ENCODE measurements at regions not wholly inside any gene's neighbourhood (a gene's known extent, or its start where the extent isn't known, plus 50 kb on each side); places are given as distances from the start of the nearest gene placed in this dataset.

- intact Hi-C loops (cut with micrococcal nuclease) = no loop called here
- Mint-ChIP-seq H3K4me3 (no peak overlapping the region), H3K9me3 (peaks cover 4% of the 10 kb centered on the region), H3K27ac (no peak overlapping the region), H3K4me1 (ENCODE audit: low read depth) (peaks cover 15% of the 10 kb centered on the region), H3K27me3 (no peaks in the 10 kb centered on the region), H3K36me3 (ENCODE audit: low read depth) (no peaks in the 10 kb centered on the region)
- ChIA-PET CTCF (interaction anchor here (1.4 kb wide), 1 partner anchor 212 kb away, joined by 4 read pairs; no protein-coding TSS in a partner anchor), POLR2A (no interaction called here)
- DNase-seq (no peak), ATAC-seq (no peak)
- TF ChIP-seq CTCF (IDR thresholded peaks at IDR 0.05) = no peak
Observed at GRCh38 chr9:93894691-93895079, 60.5 kb downstream of the BARX1 start.

GRCh38 chr9:93893899-93894690 lies 61.1 kb downstream of the BARX1 start:
- no peak overlapping the region for H3K4me3 Mint-ChIP-seq
- no peak for ATAC-seq
- TF ChIP-seq CTCF (IDR thresholded peaks at IDR 0.05) = no peak
- intact Hi-C loops (cut with micrococcal nuclease) = no loop called here
- ChIA-PET POLR2A (no interaction called here), CTCF (interaction anchor here (1.4 kb wide), 1 partner anchor 212 kb away, joined by 4 read pairs; no protein-coding TSS in a partner anchor)
- no peak for DNase-seq
- peaks cover 4% of the 10 kb centered on the region for H3K9me3 Mint-ChIP-seq
- peaks cover 15% of the 10 kb centered on the region for H3K4me1 Mint-ChIP-seq (ENCODE audit: low read depth)
- H3K27ac Mint-ChIP-seq = no peak overlapping the region
- no peaks in the 10 kb centered on the region for H3K36me3 Mint-ChIP-seq (ENCODE audit: low read depth)
- H3K27me3 Mint-ChIP-seq = no peaks in the 10 kb centered on the region

GRCh38 chr9:93893194-93893593 lies 62.0 kb downstream of the BARX1 start:
- intact Hi-C loops (cut with micrococcal nuclease) = no loop called here
- Mint-ChIP-seq H3K27me3 (no peaks in the 10 kb centered on the region), H3K27ac (no peak overlapping the region), H3K9me3 (peaks cover 4% of the 10 kb centered on the region), H3K4me3 (no peak overlapping the region), H3K4me1 (ENCODE audit: low read depth) (peaks cover 8% of the 10 kb centered on the region), H3K36me3 (ENCODE audit: low read depth) (no peaks in the 10 kb centered on the region)
- TF ChIP-seq CTCF (IDR thresholded peaks at IDR 0.05) = no peak
- no peak for DNase-seq
- CTCF ChIA-PET = no interaction called here
- no peak for ATAC-seq
- POLR2A ChIA-PET = no interaction called here

GRCh38 chr9:93892748-93893147 lies 62.4 kb downstream of the BARX1 start:
- no peak for DNase-seq
- peaks cover 4% of the 10 kb centered on the region for H3K4me1 Mint-ChIP-seq (ENCODE audit: low read depth)
- ChIA-PET POLR2A (no interaction called here), CTCF (no interaction called here)
- intact Hi-C loops (cut with micrococcal nuclease) = no loop called here
- no peak overlapping the region for H3K4me3 Mint-ChIP-seq
- TF ChIP-seq CTCF (IDR thresholded peaks at IDR 0.05) = no peak
- H3K27ac Mint-ChIP-seq = no peak overlapping the region
- peaks cover 4% of the 10 kb centered on the region for H3K9me3 Mint-ChIP-seq
- no peaks in the 10 kb centered on the region for H3K27me3 Mint-ChIP-seq
- no peaks in the 10 kb centered on the region for H3K36me3 Mint-ChIP-seq (ENCODE audit: low read depth)
- ATAC-seq = no peak

DNA sequence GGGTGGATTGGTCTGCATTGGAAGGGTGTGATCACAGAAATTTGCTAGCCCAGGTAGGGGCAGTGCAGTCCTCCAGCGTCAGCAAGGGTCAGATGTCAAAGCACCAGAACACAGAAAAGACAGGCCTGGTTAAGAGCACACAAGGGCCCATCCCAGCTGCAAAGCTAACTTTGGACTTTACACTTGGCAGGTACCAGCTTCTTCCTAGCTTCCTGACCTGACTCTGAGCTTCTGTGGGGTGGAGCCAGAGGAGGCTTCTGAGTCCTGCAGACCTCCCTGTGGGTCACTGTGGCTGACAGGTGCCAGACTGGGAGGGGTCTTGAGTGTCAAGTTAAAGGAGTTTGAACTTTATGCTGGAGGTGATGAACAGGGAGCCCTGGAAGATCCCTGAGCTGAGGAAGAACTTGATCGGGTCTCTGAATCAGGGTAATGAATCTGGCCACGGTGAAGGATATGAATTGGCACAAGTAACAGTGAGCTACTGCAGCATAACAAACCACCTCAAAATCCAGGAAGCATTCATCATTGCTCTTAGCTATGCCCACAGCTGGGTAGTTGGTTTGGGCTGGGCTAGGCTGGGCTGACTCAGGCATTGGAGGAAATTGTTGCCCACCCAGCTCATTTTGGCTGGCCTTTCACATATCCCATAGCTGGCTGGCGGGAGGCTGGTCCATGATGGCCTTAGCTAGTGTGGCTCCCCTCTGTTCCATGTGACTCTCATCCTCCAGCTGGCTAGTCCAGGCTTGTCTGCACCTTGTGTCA lies 63.4 kb downstream of the BARX1 start:
- H3K4me1 Mint-ChIP-seq (ENCODE audit: low read depth) = no peaks in the 10 kb centered on the region
- intact Hi-C loops (cut with micrococcal nuclease) = no loop called here
- no peaks in the 10 kb centered on the region for H3K36me3 Mint-ChIP-seq (ENCODE audit: low read depth)
- no peak overlapping the region for H3K27ac Mint-ChIP-seq
- no peak for ATAC-seq
- no peak for TF ChIP-seq CTCF (IDR thresholded peaks at IDR 0.05)
- H3K4me3 Mint-ChIP-seq = no peak overlapping the region
- no peaks in the 10 kb centered on the region for H3K27me3 Mint-ChIP-seq
- POLR2A ChIA-PET = no interaction called here
- H3K9me3 Mint-ChIP-seq = peaks cover 5% of the 10 kb centered on the region
- DNase-seq = no peak
- CTCF ChIA-PET = no interaction called here
